Astrocyte (in vitro differentiated cells and primary cell): ENCODE measurements at regions not wholly inside any gene's neighbourhood (a gene's known extent, or its start where the extent isn't known, plus 50 kb on each side); places are given as distances from the start of the nearest gene placed in this dataset.
A peak's percentile ranks its signal among the peaks of the same experiment; 100 is the strongest.
"Not testable (repeated sequence)": the region's sequence is repeated elsewhere in the genome, so short reads cannot be mapped to it uniquely, and the experiment has no call there.

ENCODE experiments used
- DNase-seq: peaks from one replicate; pipeline ENCODE4 v3.0.0-alpha.2; 2010; ENCODE audit warnings: low read depth
- FAIRE-seq: peaks from 2 replicates; lab custom pipeline; 2011; peaks lifted over from hg19 to GRCh38; lab: Jason Lieb, UNC
- H2AFZ ChIP-seq: 2 replicates; pipeline ENCODE4 v1.6.0; 2012; ENCODE audit warnings: low read depth, low read length, inconsistent platforms
- H3K27ac ChIP-seq: 2 replicates; pipeline ENCODE4 v1.5.1; 2011; ENCODE audit warnings: low read depth, low read length, inconsistent platforms
- H3K27me3 ChIP-seq: 2 replicates; pipeline ENCODE4 v1.6.0; 2011; ENCODE audit warnings: low read length, inconsistent platforms; ENCODE audit not compliant: insufficient read depth
- H3K36me3 ChIP-seq: 2 replicates; pipeline ENCODE4 v1.5.1; 2011; ENCODE audit warnings: low read length, inconsistent platforms; ENCODE audit not compliant: insufficient read depth
- H3K4me1 ChIP-seq: 2 replicates; pipeline ENCODE4 v1.5.1; 2011; ENCODE audit warnings: low read length, inconsistent platforms; ENCODE audit not compliant: insufficient read depth
- H3K4me2 ChIP-seq: 2 replicates; pipeline ENCODE4 v1.6.0; 2012; ENCODE audit warnings: low read length, inconsistent platforms
- H3K4me3 ChIP-seq: 2 replicates; pipeline ENCODE4 v1.5.1; 2011; ENCODE audit warnings: low read depth, mild to moderate bottlenecking, low read length, inconsistent platforms; ENCODE audit not compliant: insufficient read depth
- H3K79me2 ChIP-seq: 2 replicates; pipeline ENCODE4 v1.6.0; 2012; ENCODE audit warnings: mild to moderate bottlenecking, low read length, inconsistent platforms; ENCODE audit not compliant: insufficient read depth
- H3K9ac ChIP-seq: 2 replicates; pipeline ENCODE4 v1.6.0; 2012; ENCODE audit warnings: mild to moderate bottlenecking, low read length, inconsistent platforms
- H3K9me3 ChIP-seq: 2 replicates; pipeline ENCODE4 v1.5.1; 2012; ENCODE audit warnings: low read depth, mild to moderate bottlenecking, low read length, inconsistent platforms; ENCODE audit not compliant: insufficient read depth
- H4K20me1 ChIP-seq: 2 replicates; pipeline ENCODE4 v1.6.0; 2012; ENCODE audit warnings: low read length, inconsistent platforms; ENCODE audit not compliant: insufficient read depth
- H3K27ac Mint-ChIP-seq: one replicate; pipeline ENCODE4 v1.8.0; 2021; ENCODE audit warnings: mild to moderate bottlenecking, mixed read lengths; ENCODE audit not compliant: unreplicated experiment
- H3K27me3 Mint-ChIP-seq: one replicate; pipeline ENCODE4 v1.8.0; 2021; ENCODE audit warnings: low read depth, mixed read lengths; ENCODE audit not compliant: unreplicated experiment
- H3K36me3 Mint-ChIP-seq: one replicate; pipeline ENCODE4 v1.8.0; 2021; ENCODE audit warnings: low read depth, mixed read lengths; ENCODE audit not compliant: unreplicated experiment
- H3K4me1 Mint-ChIP-seq: one replicate; pipeline ENCODE4 v1.8.0; 2021; ENCODE audit warnings: low read depth, mixed read lengths; ENCODE audit not compliant: unreplicated experiment
- H3K4me3 Mint-ChIP-seq: one replicate; pipeline ENCODE4 v1.8.0; 2021; ENCODE audit warnings: mild to moderate bottlenecking, moderate library complexity, mixed read lengths; ENCODE audit not compliant: unreplicated experiment
- H3K9me3 Mint-ChIP-seq: one replicate; pipeline ENCODE4 v1.8.0; 2021; ENCODE audit warnings: mild to moderate bottlenecking, mixed read lengths; ENCODE audit not compliant: unreplicated experiment
- EZH2 ChIP-seq: IDR thresholded peaks from 2 replicates; pipeline ENCODE4 v1.6.1; 2012; ENCODE audit warnings: mild to moderate bottlenecking, low read length, inconsistent platforms; ENCODE audit not compliant: insufficient read depth
- TF ChIP-seq, protein P1 (sequence below): IDR thresholded peaks from 2 replicates; pipeline ENCODE4 v1.5.1; 2011; ENCODE audit warnings: low read depth, mild to moderate bottlenecking, inconsistent platforms, low read length, moderate library complexity; ENCODE audit not compliant: insufficient read depth

DNA sequence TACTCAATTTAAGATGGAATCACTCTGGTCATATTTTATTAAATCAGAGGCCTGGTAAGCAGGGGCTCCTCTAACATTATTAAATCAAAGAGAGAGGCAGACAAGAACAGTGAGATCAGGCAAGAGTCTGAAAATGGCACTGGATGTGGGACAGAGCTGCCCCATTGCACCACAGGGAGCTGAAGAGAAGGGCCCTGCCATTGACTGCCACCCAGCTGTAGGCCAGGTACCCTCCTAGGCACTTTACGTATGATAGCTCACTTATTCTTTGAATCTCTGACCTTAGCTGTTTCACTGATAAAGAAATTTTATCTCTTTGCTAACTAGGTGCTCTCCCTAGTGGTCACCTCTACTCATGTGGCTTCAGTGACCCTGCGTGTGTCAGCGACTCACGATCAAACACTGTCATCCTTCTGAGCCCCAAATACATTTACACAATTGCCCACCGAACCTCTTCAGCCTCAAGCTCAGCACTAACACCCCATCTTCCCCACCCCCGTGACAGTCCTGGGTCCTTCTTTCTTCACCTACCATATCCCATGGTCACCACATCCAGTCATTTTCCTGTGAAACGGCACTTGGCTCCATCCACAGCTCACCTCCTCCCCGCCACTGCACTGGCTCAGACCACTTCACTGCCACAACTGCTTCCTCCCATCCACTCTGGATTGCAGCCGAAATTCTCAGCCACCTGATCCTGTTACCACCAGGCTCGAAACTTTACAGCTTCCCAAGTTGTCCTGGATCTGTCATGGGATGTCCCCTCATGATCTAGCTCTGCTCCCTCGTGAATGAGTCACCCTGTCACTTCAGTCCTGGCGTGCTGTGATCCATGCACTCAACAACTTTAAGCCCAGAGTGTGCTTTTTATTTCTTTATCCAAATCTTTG, 97.3 kb upstream of the SYT6 start:
- no peak overlapping the region for H3K27ac ChIP-seq
- peaks cover 14% of the 10 kb centered on the region for H3K27me3 Mint-ChIP-seq
- H3K9ac ChIP-seq: no peak overlapping the region
- no peaks in the 10 kb centered on the region for H3K79me2 ChIP-seq
- H3K36me3 ChIP-seq: no peaks in the 10 kb centered on the region
- peaks cover 5% of the 10 kb centered on the region for H3K27me3 ChIP-seq
- H3K9me3 Mint-ChIP-seq: peaks cover 9% of the 10 kb centered on the region
- H3K36me3 Mint-ChIP-seq: no peaks in the 10 kb centered on the region
- H3K4me1 ChIP-seq: no peaks in the 10 kb centered on the region
- H3K27ac Mint-ChIP-seq: no peak overlapping the region
- H4K20me1 ChIP-seq: no peaks in the 10 kb centered on the region
- H3K4me3 Mint-ChIP-seq: no peak overlapping the region
- H2AFZ ChIP-seq: no peak overlapping the region
- no peak for TF ChIP-seq EZH2
- TF ChIP-seq, protein P1, sequence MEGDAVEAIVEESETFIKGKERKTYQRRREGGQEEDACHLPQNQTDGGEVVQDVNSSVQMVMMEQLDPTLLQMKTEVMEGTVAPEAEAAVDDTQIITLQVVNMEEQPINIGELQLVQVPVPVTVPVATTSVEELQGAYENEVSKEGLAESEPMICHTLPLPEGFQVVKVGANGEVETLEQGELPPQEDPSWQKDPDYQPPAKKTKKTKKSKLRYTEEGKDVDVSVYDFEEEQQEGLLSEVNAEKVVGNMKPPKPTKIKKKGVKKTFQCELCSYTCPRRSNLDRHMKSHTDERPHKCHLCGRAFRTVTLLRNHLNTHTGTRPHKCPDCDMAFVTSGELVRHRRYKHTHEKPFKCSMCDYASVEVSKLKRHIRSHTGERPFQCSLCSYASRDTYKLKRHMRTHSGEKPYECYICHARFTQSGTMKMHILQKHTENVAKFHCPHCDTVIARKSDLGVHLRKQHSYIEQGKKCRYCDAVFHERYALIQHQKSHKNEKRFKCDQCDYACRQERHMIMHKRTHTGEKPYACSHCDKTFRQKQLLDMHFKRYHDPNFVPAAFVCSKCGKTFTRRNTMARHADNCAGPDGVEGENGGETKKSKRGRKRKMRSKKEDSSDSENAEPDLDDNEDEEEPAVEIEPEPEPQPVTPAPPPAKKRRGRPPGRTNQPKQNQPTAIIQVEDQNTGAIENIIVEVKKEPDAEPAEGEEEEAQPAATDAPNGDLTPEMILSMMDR: no peak
- H3K4me2 ChIP-seq: no peak overlapping the region
- FAIRE-seq (no peak), DNase-seq (no peak)
- no peak overlapping the region for H3K4me3 ChIP-seq
- H3K4me1 Mint-ChIP-seq: peaks cover 1% of the 10 kb centered on the region
- peaks cover 2% of the 10 kb centered on the region for H3K9me3 ChIP-seq

DNA sequence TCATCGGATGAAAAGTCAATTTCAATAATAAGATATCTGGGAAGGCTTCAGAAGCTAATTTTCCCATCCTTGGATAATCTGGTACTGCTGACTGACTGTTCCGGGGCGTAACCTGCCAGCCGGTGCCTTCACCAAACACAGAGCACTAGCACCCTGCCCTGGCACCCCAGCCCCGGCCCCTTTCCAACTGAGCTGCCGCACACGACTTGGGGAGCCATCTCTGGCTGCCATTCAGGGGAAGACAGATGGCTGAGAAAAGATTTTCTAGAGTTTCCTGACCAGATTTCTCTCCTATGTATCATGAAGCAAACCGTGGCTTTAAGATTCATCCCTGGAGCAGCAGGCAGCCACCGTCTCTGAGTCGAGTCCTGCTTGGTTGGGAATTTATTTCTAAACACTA, 96.0 kb upstream of the SYT6 start:
- Histone ChIP-seq H3K79me2 (no peaks in the 10 kb centered on the region), H3K27me3 (peaks cover 5% of the 10 kb centered on the region), H3K4me3 (no peak overlapping the region), H3K9me3 (peaks cover 2% of the 10 kb centered on the region), H3K9ac (no peak overlapping the region), H3K4me2 (no peak overlapping the region), H2AFZ (no peak overlapping the region), H3K4me1 (no peaks in the 10 kb centered on the region), H3K27ac (no peak overlapping the region), H4K20me1 (no peaks in the 10 kb centered on the region), H3K36me3 (no peaks in the 10 kb centered on the region)
- Mint-ChIP-seq H3K27me3 (peaks cover 14% of the 10 kb centered on the region), H3K4me3 (no peak overlapping the region), H3K9me3 (peaks cover 16% of the 10 kb centered on the region), H3K36me3 (no peaks in the 10 kb centered on the region), H3K4me1 (peaks cover 1% of the 10 kb centered on the region), H3K27ac (no peak overlapping the region)
- DNase-seq: no peak
- no peak for FAIRE-seq
- TF ChIP-seq, protein P1: no peak
- no peak for TF ChIP-seq EZH2

DNA sequence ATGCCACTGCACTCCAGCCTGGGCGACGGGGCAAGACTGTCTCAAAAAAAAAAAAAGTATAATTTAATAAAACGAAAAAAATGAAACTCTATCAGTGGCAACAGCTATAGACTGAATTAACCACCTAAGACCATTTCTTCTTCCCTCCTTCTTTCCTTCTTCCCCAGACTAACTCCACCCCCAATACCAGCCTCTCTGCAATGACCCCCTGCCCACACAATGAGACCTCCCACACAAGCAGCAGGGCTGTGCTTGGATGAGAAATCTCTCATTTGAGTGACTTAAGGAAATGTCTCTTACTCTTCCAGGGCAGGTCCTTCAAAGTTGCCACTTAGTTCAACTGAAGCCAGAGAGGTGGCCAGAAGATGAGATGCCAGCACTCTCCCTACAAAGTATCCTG, 94.5 kb upstream of the SYT6 start:
- peaks cover 1% of the 10 kb centered on the region for H3K4me1 Mint-ChIP-seq
- no peak for TF ChIP-seq EZH2
- TF ChIP-seq, protein P1: no peak
- no peak overlapping the region for H3K27ac ChIP-seq
- DNase-seq: no peak
- no peaks in the 10 kb centered on the region for H3K9me3 ChIP-seq
- H3K27ac Mint-ChIP-seq: peak overlapping the region; percentile 60
- H3K79me2 ChIP-seq: no peaks in the 10 kb centered on the region
- no peaks in the 10 kb centered on the region for H3K36me3 ChIP-seq
- H3K27me3 ChIP-seq: peaks cover 5% of the 10 kb centered on the region
- no peaks in the 10 kb centered on the region for H3K36me3 Mint-ChIP-seq
- H3K9ac ChIP-seq: no peak overlapping the region
- no peaks in the 10 kb centered on the region for H3K4me1 ChIP-seq
- no peak for FAIRE-seq
- H3K27me3 Mint-ChIP-seq: peaks cover 14% of the 10 kb centered on the region
- no peak overlapping the region for H2AFZ ChIP-seq
- no peak overlapping the region for H3K4me2 ChIP-seq
- H3K4me3 Mint-ChIP-seq: no peak overlapping the region
- H3K4me3 ChIP-seq: no peak overlapping the region
- no peaks in the 10 kb centered on the region for H4K20me1 ChIP-seq
- peaks cover 22% of the 10 kb centered on the region for H3K9me3 Mint-ChIP-seq

DNA sequence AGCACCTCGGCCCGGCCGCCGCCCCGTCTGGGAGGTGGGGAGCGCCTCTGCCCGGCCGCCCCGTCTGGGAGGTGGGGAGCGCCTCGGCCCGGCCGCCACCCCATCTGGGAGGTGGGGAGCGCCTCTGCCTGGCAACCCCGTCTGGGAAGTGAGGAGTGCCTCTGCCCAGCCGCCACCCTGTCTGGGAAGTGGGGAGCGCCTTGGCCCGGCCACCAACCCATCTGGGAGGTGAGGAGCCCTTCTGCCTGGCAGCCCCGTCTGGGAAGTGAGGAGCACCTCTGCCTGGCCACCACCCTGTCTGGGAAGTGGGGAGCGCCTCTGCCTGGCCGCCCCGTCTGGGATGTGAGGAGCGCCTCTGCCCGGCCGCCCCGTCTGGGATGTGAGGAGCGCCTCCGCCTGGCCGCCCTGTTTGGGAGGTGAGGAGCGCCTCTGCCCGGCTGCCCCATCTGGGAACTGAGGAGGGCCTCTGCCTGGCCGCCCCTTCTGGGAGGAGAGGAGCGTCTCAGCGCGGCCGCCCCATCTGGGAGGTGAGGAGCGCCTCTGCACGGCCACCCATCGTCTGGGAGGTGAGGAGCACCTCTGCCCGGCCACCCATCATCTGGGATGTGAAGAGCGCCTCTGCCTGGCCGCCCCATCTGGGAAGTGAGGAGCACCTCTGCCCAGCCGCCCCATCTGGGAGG, 89.0 kb upstream of the SYT6 start:
- not testable (repeated sequence) for H3K27ac Mint-ChIP-seq

More for the DNA sequence above, 89.0 kb upstream of the SYT6 start:
- H3K27ac ChIP-seq, H3K4me2 ChIP-seq, DNase-seq, H3K36me3 ChIP-seq, H3K79me2 ChIP-seq, FAIRE-seq, H4K20me1 ChIP-seq, H2AFZ ChIP-seq, H3K27me3 ChIP-seq, H3K36me3 Mint-ChIP-seq, H3K4me3 Mint-ChIP-seq, H3K4me1 Mint-ChIP-seq, H3K9ac ChIP-seq, H3K27me3 Mint-ChIP-seq, H3K9me3 ChIP-seq, H3K4me3 ChIP-seq, H3K4me1 ChIP-seq: not testable (repeated sequence)
- H3K9me3 Mint-ChIP-seq: peaks cover 19% of the 10 kb centered on the region
